Liver (tissue), 3 donors: ENCODE measurements at regions not wholly inside any gene's neighbourhood (a gene's known extent, or its start where the extent isn't known, plus 50 kb on each side); places are given as distances from the start of the nearest gene placed in this dataset.

Experiments used
- ATF3 ChIP-seq: IDR thresholded peaks from 2 replicates; pipeline ENCODE4 v1.6.1; 2016; ENCODE audit warnings: antibody characterized with exemption
- CTCF ChIP-seq: fragments of 150-350 bp; IDR thresholded peaks from 2 replicates; pipeline ENCODE4 v1.5.1; 2017; ENCODE audit warnings: improper control_type of control experiment, low read depth, low read length; ENCODE audit not compliant: missing input control
- EGR1 ChIP-seq, 2 donors: IDR thresholded peaks; 2 replicates each; pipeline ENCODE4 v1.6.1; 2016 to 2018; ENCODE audit warnings: antibody characterized with exemption in 2 of 2, low read depth in 2 of 2
- GABPA ChIP-seq, 2 donors: IDR thresholded peaks in 1 of 2; conservative IDR thresholded peaks in 1 of 2; 2 replicates each; pipeline ENCODE4 v1.6.1; 2016; ENCODE audit warnings: antibody characterized with exemption in 2 of 2, mild to moderate bottlenecking in 1 of 2, moderate library complexity in 1 of 2
- JUND ChIP-seq, 2 donors: IDR thresholded peaks; 2 replicates each; pipeline ENCODE4 v1.6.1; 2016; ENCODE audit warnings: antibody characterized with exemption in 2 of 2
- MAX ChIP-seq: IDR thresholded peaks from 2 replicates; pipeline ENCODE4 v1.6.1; 2016; ENCODE audit warnings: antibody characterized with exemption
- RAD21 ChIP-seq, 2 donors: IDR thresholded peaks; 2 replicates each; pipeline ENCODE4 v1.6.1; 2016; ENCODE audit warnings: antibody characterized with exemption in 2 of 2, mild to moderate bottlenecking in 2 of 2
- REST ChIP-seq: IDR thresholded peaks from 2 replicates; pipeline ENCODE4 v1.6.1; 2016; ENCODE audit warnings: antibody characterized with exemption, mild to moderate bottlenecking
- SP1 ChIP-seq: IDR thresholded peaks from 2 replicates; pipeline ENCODE4 v1.6.1; 2018; ENCODE audit warnings: antibody characterized with exemption, mild to moderate bottlenecking
- TAF1 ChIP-seq: conservative IDR thresholded peaks from 2 replicates; pipeline ENCODE4 v1.6.1; 2016; ENCODE audit warnings: antibody characterized with exemption, mild to moderate bottlenecking
- YY1 ChIP-seq: IDR thresholded peaks from 2 replicates; pipeline ENCODE4 v1.6.1; 2016; ENCODE audit warnings: antibody characterized with exemption, mild to moderate bottlenecking
- ZBTB33 ChIP-seq: IDR thresholded peaks from 2 replicates; pipeline ENCODE4 v1.6.1; 2016; ENCODE audit warnings: antibody characterized with exemption
- donor health status: healthy.
- donor health status: healthy.

GRCh38 chr13:24563087-24563486 lies 50.5 kb upstream of the PARP4 start:
- TF ChIP-seq CTCF (no peak), YY1 (no peak), TAF1 (no peak), REST (no peak), JUND (IDR thresholded peaks at IDR 0.05) (no peak), ZBTB33 (no peak), GABPA (IDR thresholded peaks at IDR 0.05 in 1 of 2, conservative IDR thresholded peaks at IDR 0.05 in 1 of 2) (no peak), MAX (no peak), ATF3 (no peak), RAD21 (IDR thresholded peaks at IDR 0.05) (no peak), EGR1 (IDR thresholded peaks at IDR 0.05; ENCODE audit: low read depth in 2 of 2) (no peak), SP1 (no peak)
